K562 (cell line): ENCODE measurements at regions not wholly inside any gene's neighbourhood (a gene's known extent, or its start where the extent isn't known, plus 50 kb on each side); places are given as distances from the start of the nearest gene placed in this dataset.

ENCODE experiments used
- ATAC-seq: fragments of 200-7000 bp; cut with Tn5 transposase; 3 replicates; pipeline ENCODE4 v1.9.1; 2020; ENCODE audit warnings: moderate library complexity
- BruUV-seq: library from RNA; stranded (reverse); fragments of 400-500 nt; replicated peaks from 2 replicates; lab custom pipeline; 2021; lab: Mats Ljungman, UMichigan
- CTCF ChIA-PET: fragments of 300-600 bp; formaldehyde crosslinking; extraction: SDS; loops from one replicate; lab custom pipeline; 2021; ENCODE audit warnings: low intra/inter-chr PET ratio; lab: Yijun Ruan, JAX
- POLR2A ChIA-PET: fragments of 300-600, 350-650 bp; sonication (Branson Sonifier 250); formaldehyde crosslinking; extraction: SDS; loops from one replicate; lab custom pipeline; 2021; ENCODE audit warnings: antibody characterized with exemption, inconsistent platforms; lab: Yijun Ruan, JAX
- DNase-seq, 4 experiments: peaks; one replicate each; pipeline versions ENCODE4 v3.0.0 to v3.0.0-alpha.2; 2011 to 2018; ENCODE audit warnings: low spot score in 3 of 4, mixed read lengths in 3 of 4; ENCODE audit errors: extremely low read depth in 1 of 4
- FAIRE-seq: peaks from 2 replicates; lab custom pipeline; 2011; peaks lifted over from hg19 to GRCh38; lab: Jason Lieb, UNC
- H2AFZ ChIP-seq: 2 replicates; pipeline ENCODE4 v1.6.0; 2011; ENCODE audit warnings: low read depth, low read length, control low read depth, inconsistent platforms
- H3K27ac ChIP-seq: fragments of 200-600 bp; 3 replicates; pipeline ENCODE4 v1.8.0; 2011; ENCODE audit warnings: low read depth, mild to moderate bottlenecking, control low read depth, inconsistent platforms, low read length, moderate library complexity, mixed read lengths; ENCODE audit errors: extremely low read depth
- H3K27me3 ChIP-seq, 2 experiments: fragments of 300-600 bp in 1 of 2; 2 replicates in 1 of 2; 3 replicates in 1 of 2; pipeline versions ENCODE4 v1.6.0 to v1.8.0; 2011; ENCODE audit warnings: inconsistent platforms in 2 of 2, low read length in 2 of 2, mild to moderate bottlenecking in 1 of 2, mixed read lengths in 1 of 2, moderate library complexity in 1 of 2; ENCODE audit not compliant: control insufficient read depth in 2 of 2, insufficient read depth in 2 of 2
- H3K36me3 ChIP-seq: fragments of 300-600 bp; 3 replicates; pipeline ENCODE4 v1.8.0; 2011; ENCODE audit warnings: mild to moderate bottlenecking, low read length, inconsistent platforms; ENCODE audit not compliant: control insufficient read depth, insufficient read depth
- H3K4me1 ChIP-seq, 2 experiments: fragments of 200-600 bp in 1 of 2; replicated peaks in 1 of 2; 2 replicates in 1 of 2; 3 replicates in 1 of 2; pipeline versions ENCODE4 v1.5.1 to v1.8.0; 2011; ENCODE audit warnings: inconsistent platforms in 2 of 2, low read length in 2 of 2, mild to moderate bottlenecking in 1 of 2, mixed read lengths in 1 of 2, moderate library complexity in 1 of 2; ENCODE audit not compliant: control insufficient read depth in 2 of 2, insufficient read depth in 2 of 2
- H3K4me2 ChIP-seq: 2 replicates; pipeline ENCODE4 v1.6.1; 2011; ENCODE audit warnings: low read length, control low read depth, inconsistent platforms, mixed read lengths; ENCODE audit not compliant: insufficient read depth
- H3K4me3 ChIP-seq: fragments of 200-600 bp; sonication (generic), shearing (Covaris generic); 2 replicates; pipeline ENCODE4 v1.5.1; 2016; ENCODE audit warnings: control low read depth, inconsistent platforms
- H3K79me2 ChIP-seq: fragments of 200-600 bp; 3 replicates; pipeline ENCODE4 v1.8.0; 2011; ENCODE audit warnings: low read length, inconsistent platforms; ENCODE audit not compliant: control insufficient read depth, insufficient read depth
- H3K9ac ChIP-seq, 2 experiments: 2 replicates each; pipeline versions ENCODE4 v1.6.0 to v1.6.1; 2011; ENCODE audit warnings: low read depth in 2 of 2, low read length in 2 of 2, control low read depth in 1 of 2, inconsistent platforms in 1 of 2, mild to moderate bottlenecking in 1 of 2, mixed read lengths in 1 of 2; ENCODE audit not compliant: insufficient read depth in 1 of 2
- H3K9me1 ChIP-seq: one replicate; pipeline ENCODE4 v1.6.0; 2011; ENCODE audit warnings: inconsistent platforms, mild to moderate bottlenecking, low read length, moderate library complexity; ENCODE audit not compliant: control insufficient read depth, insufficient read depth
- H3K9me3 ChIP-seq: replicated peaks from 2 replicates; pipeline ENCODE4 v1.5.1; 2011; ENCODE audit warnings: low read depth, low read length, inconsistent platforms; ENCODE audit not compliant: control insufficient read depth, insufficient read depth
- H4K20me1 ChIP-seq: replicated peaks from 2 replicates; pipeline ENCODE4 v1.6.1; 2011; ENCODE audit warnings: low read length, inconsistent platforms, mixed read lengths; ENCODE audit not compliant: control insufficient read depth, insufficient read depth
- MBD2 ChIP-seq: sonication (generic); IDR thresholded peaks from 2 replicates; pipeline ENCODE4 v1.6.1; 2016; ENCODE audit warnings: low read depth, borderline replicate concordance
- MCM2 ChIP-seq: fragments of 450-650 bp; IDR thresholded peaks from 2 replicates; pipeline ENCODE4 v1.6.1; 2017; ENCODE audit warnings: low read depth, mild to moderate bottlenecking
- POLR2AphosphoS5 ChIP-seq: IDR thresholded peaks from 2 replicates; pipeline ENCODE4 v1.6.1; 2011; ENCODE audit warnings: mild to moderate bottlenecking, low read depth, low read length, moderate library complexity; ENCODE audit not compliant: control insufficient read depth, insufficient read depth
- SLC30A9 ChIP-seq: fragments of 250-450 bp; sonication (Bioruptor Pico); IDR thresholded peaks from 2 replicates; pipeline ENCODE4 v1.8.0; 2022; ENCODE audit warnings: mild to moderate bottlenecking, moderate library complexity
- SRSF1 ChIP-seq: fragments of 200-400 bp; formaldehyde crosslinking; IDR thresholded peaks from 2 replicates; pipeline ENCODE4 v1.6.1; 2017; ENCODE audit warnings: mild to moderate bottlenecking, low read depth, low read length, moderate library complexity
- TCF3 ChIP-seq: sonication (generic); formaldehyde crosslinking; IDR thresholded peaks from 2 replicates; pipeline ENCODE4 v1.4.0; 2020; ENCODE audit warnings: mild to moderate bottlenecking, missing genetic modification reagents
- ZNF76 ChIP-seq: fragments of 250-450 bp; sonication (Bioruptor Pico); IDR thresholded peaks from 2 replicates; pipeline ENCODE4 v1.4.0; 2020; ENCODE audit warnings: mild to moderate bottlenecking, moderate library complexity, borderline replicate concordance
- WGBS: fragments of 100-300 bp; shearing (Covaris generic); methylation state at CpG from one replicate; pipeline ENCODE4 v1.1.6; 2016; ENCODE audit warnings: low coverage, mixed read lengths; ENCODE audit not compliant: insufficient coverage; ENCODE audit errors: missing lambda C conversion rate; 5-methylcytosine and 5-hydroxymethylcytosine counted together
- in situ Hi-C: fragments of 300-500 bp; cut with MboI; formaldehyde crosslinking; loops from 4 replicates; pipeline ENCODE4 v1.15.0; 2018; ENCODE audit warnings: inconsistent platforms, mixed read lengths
- intact Hi-C: fragments of 100-400 bp; cut with micrococcal nuclease; formaldehyde crosslinking; loops from 2 replicates; pipeline ENCODE4 v1.14.2; 2022
- TF ChIP-seq, protein P1 (sequence below): fragments of 450-650 bp; formaldehyde crosslinking; IDR thresholded peaks from 2 replicates; pipeline ENCODE4 v1.4.0; 2020; ENCODE audit warnings: mild to moderate bottlenecking
- TF ChIP-seq, protein P2 (sequence below): sonication (generic); formaldehyde crosslinking; IDR thresholded peaks from 2 replicates; pipeline ENCODE4 v1.5.0; 2020; ENCODE audit warnings: missing genetic modification reagents
- TF ChIP-seq, protein P3 (sequence below): fragments of 250-450 bp; sonication (Bioruptor Pico); IDR thresholded peaks from 2 replicates; pipeline ENCODE4 v1.8.0; 2022; ENCODE audit warnings: inconsistent platforms
- TF ChIP-seq, protein P4 (sequence below): fragments of 250-450 bp; sonication (Bioruptor Pico); IDR thresholded peaks from 2 replicates; pipeline ENCODE4 v1.4.0; 2020; ENCODE audit warnings: borderline replicate concordance

DNA sequence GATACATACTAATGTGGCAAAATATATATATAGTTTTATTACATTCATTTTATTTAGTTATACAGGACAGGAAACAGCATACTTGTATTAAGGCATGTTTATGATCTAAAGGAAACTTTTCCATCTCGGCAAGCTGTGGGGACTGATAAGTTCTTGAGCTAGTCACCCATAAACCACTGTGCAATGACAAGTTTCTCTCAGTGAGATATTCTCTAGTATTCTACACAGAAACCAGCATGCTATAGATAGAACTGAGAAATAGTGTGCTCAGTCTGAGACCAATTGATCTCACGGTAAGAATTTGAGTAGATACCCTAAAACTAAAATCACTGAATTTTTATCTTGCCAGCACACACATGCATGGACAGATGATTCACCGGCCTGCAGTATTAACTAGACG is 717.6 kb upstream of the NOVA1 start:
- Histone ChIP-seq H3K4me1 (no peaks in the 10 kb centered on the region), H3K4me3 (no peak overlapping the region), H3K9ac (no peak overlapping the region), H3K27me3 (no peaks in the 10 kb centered on the region), H4K20me1 (no peaks in the 10 kb centered on the region), H2AFZ (no peak overlapping the region), H3K9me1 (no peaks in the 10 kb centered on the region), H3K9me3 (no peaks in the 10 kb centered on the region), H3K79me2 (no peaks in the 10 kb centered on the region), H3K4me2 (no peak overlapping the region), H3K36me3 (no peaks in the 10 kb centered on the region), H3K27ac (no peak overlapping the region)
- 2% methylated on average over 4 of the region's 4 CpGs for WGBS
- POLR2A ChIA-PET = no interaction called here
- intact Hi-C loops = no loop called here
- FAIRE-seq (no peak), DNase-seq (peak in 1 of 4 experiments; percentile 1), ATAC-seq (no peak)
- in situ Hi-C loops = no loop called here
- CTCF ChIA-PET = no interaction called here
- no TSS peak for BruUV-seq
- TF ChIP-seq TCF3 (CRISPR knock-in tag) (peak; percentile 63), SLC30A9 (CRISPR knock-in tag) (no peak)
- TF ChIP-seq, protein P1, sequence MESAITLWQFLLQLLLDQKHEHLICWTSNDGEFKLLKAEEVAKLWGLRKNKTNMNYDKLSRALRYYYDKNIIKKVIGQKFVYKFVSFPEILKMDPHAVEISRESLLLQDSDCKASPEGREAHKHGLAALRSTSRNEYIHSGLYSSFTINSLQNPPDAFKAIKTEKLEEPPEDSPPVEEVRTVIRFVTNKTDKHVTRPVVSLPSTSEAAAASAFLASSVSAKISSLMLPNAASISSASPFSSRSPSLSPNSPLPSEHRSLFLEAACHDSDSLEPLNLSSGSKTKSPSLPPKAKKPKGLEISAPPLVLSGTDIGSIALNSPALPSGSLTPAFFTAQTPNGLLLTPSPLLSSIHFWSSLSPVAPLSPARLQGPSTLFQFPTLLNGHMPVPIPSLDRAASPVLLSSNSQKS (CRISPR knock-in tag) = no peak
- TF ChIP-seq, all 486 proteins: peak for 1

DNA sequence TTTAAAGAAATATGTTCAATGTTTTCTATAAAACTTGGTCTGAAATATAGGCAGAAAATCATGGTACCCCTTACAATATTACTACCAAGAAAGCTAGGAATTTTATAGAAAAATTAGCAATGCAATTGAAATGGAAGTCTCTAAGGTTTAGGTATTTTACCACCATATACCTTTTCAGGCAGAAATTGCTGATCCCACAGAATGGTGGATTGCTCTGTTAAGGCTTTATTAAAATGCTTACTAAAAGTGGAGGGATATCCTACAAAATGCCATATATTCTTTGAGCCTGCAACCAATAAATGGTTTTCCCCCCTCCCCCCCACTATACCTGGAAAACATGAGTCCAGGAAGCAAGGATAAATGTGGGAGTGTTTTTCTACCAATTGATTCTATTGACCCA is 718.1 kb upstream of the NOVA1 start:
- no peak for ATAC-seq
- no peaks in the 10 kb centered on the region for H3K9me3 ChIP-seq
- no peak for FAIRE-seq
- H3K4me2 ChIP-seq = no peak overlapping the region
- POLR2A ChIA-PET = no interaction called here
- no peaks in the 10 kb centered on the region for H3K27me3 ChIP-seq
- in situ Hi-C loops (no loop called here), intact Hi-C loops (no loop called here)
- H3K4me1 ChIP-seq = no peaks in the 10 kb centered on the region
- H3K9ac ChIP-seq = no peak overlapping the region
- no peak for DNase-seq
- no peaks in the 10 kb centered on the region for H4K20me1 ChIP-seq
- CTCF ChIA-PET = no interaction called here
- no TSS peak for BruUV-seq
- no peak overlapping the region for H3K27ac ChIP-seq
- no peaks in the 10 kb centered on the region for H3K79me2 ChIP-seq
- no peaks in the 10 kb centered on the region for H3K36me3 ChIP-seq
- H3K4me3 ChIP-seq = no peak overlapping the region
- H3K9me1 ChIP-seq = no peaks in the 10 kb centered on the region
- H2AFZ ChIP-seq = no peak overlapping the region
- TF ChIP-seq POLR2AphosphoS5 (no peak), ZNF76 (CRISPR knock-in tag) (no peak), MCM2 (no peak), SRSF1 (no peak), MBD2 (no peak)
- TF ChIP-seq, protein P2, sequence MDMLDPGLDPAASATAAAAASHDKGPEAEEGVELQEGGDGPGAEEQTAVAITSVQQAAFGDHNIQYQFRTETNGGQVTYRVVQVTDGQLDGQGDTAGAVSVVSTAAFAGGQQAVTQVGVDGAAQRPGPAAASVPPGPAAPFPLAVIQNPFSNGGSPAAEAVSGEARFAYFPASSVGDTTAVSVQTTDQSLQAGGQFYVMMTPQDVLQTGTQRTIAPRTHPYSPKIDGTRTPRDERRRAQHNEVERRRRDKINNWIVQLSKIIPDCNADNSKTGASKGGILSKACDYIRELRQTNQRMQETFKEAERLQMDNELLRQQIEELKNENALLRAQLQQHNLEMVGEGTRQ (CRISPR knock-in tag) = no peak
- TF ChIP-seq, protein P3, sequence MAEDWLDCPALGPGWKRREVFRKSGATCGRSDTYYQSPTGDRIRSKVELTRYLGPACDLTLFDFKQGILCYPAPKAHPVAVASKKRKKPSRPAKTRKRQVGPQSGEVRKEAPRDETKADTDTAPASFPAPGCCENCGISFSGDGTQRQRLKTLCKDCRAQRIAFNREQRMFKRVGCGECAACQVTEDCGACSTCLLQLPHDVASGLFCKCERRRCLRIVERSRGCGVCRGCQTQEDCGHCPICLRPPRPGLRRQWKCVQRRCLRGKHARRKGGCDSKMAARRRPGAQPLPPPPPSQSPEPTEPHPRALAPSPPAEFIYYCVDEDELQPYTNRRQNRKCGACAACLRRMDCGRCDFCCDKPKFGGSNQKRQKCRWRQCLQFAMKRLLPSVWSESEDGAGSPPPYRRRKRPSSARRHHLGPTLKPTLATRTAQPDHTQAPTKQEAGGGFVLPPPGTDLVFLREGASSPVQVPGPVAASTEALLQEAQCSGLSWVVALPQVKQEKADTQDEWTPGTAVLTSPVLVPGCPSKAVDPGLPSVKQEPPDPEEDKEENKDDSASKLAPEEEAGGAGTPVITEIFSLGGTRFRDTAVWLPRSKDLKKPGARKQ (CRISPR knock-in tag) = no peak
- TF ChIP-seq, protein P4, sequence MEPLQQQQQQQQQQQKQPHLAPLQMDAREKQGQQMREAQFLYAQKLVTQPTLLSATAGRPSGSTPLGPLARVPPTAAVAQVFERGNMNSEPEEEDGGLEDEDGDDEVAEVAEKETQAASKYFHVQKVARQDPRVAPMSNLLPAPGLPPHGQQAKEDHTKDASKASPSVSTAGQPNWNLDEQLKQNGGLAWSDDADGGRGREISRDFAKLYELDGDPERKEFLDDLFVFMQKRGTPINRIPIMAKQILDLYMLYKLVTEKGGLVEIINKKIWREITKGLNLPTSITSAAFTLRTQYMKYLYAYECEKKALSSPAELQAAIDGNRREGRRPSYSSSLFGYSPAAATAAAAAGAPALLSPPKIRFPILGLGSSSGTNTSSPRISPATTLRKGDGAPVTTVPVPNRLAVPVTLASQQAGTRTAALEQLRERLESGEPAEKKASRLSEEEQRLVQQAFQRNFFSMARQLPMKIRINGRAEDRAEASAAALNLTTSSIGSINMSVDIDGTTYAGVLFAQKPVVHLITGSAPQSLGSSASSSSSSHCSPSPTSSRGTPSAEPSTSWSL = no peak
